SK-N-SH (cell line): ENCODE measurements at regions not wholly inside any gene's neighbourhood (a gene's known extent, or its start where the extent isn't known, plus 50 kb on each side); places are given as distances from the start of the nearest gene placed in this dataset.

ENCODE experiments used
- CTCF ChIA-PET: fragments of 300-600, 350-600 bp; formaldehyde crosslinking; extraction: SDS; loops from one replicate; lab custom pipeline; 2021; lab: Yijun Ruan, JAX
- POLR2A ChIA-PET: fragments of 350-600 bp; sonication (Branson Sonifier 250); formaldehyde crosslinking; extraction: SDS; loops from one replicate; lab custom pipeline; 2020; ENCODE audit warnings: antibody characterized with exemption, inconsistent platforms; lab: Yijun Ruan, JAX
- DNase-seq: peaks from one replicate; pipeline ENCODE4 v3.0.0; 2012
- H2AFZ ChIP-seq: fragments of 200-600 bp; sonication (generic); 2 replicates; pipeline ENCODE4 v1.8.1; 2016; ENCODE audit warnings: antibody characterized with exemption, mild to moderate bottlenecking, low read depth
- H3F3A ChIP-seq: fragments of 200-600 bp; sonication (generic); replicated peaks from 2 replicates; pipeline ENCODE3; 2016; ENCODE audit warnings: antibody characterized with exemption, mild to moderate bottlenecking; ENCODE audit not compliant: insufficient read depth
- H3K27ac ChIP-seq, 2 experiments: fragments of 200-500 bp in 1 of 2; fragments of 200-600 bp in 1 of 2; sonication (Bioruptor generic) in 1 of 2; sonication (generic), shearing (Covaris generic) in 1 of 2; 2 replicates each; pipeline versions ENCODE4 v1.5.1 to v1.6.1; 2014 to 2016; ENCODE audit warnings: low read depth in 2 of 2, inconsistent platforms in 1 of 2, low read length in 1 of 2, mild to moderate bottlenecking in 1 of 2, mixed read lengths in 1 of 2
- H3K27me3 ChIP-seq: fragments of 200-600 bp; sonication (generic), shearing (Covaris generic); 2 replicates; pipeline ENCODE4 v1.6.1; 2016; ENCODE audit warnings: mixed run types; ENCODE audit not compliant: insufficient read depth
- H3K36me3 ChIP-seq, 2 experiments: fragments of 200-500 bp in 1 of 2; fragments of 200-600 bp in 1 of 2; sonication (Bioruptor generic) in 1 of 2; sonication (generic) in 1 of 2; replicated peaks in 1 of 2; 2 replicates each; pipeline versions ENCODE3 to v1.5.1; 2014 to 2016; ENCODE audit warnings: low read length in 1 of 2, mild to moderate bottlenecking in 1 of 2; ENCODE audit not compliant: insufficient read depth in 2 of 2, control insufficient read depth in 1 of 2
- H3K4me1 ChIP-seq, 2 experiments: fragments of 200-500 bp in 1 of 2; fragments of 200-600 bp in 1 of 2; sonication (Bioruptor generic) in 1 of 2; sonication (generic), shearing (Covaris generic) in 1 of 2; 2 replicates each; pipeline versions ENCODE4 v1.5.1 to v1.6.1; 2014 to 2016; ENCODE audit warnings: low read depth in 1 of 2, low read length in 1 of 2, mixed run types in 1 of 2; ENCODE audit not compliant: insufficient read depth in 2 of 2, control insufficient read depth in 1 of 2
- H3K4me2 ChIP-seq: fragments of 200-600 bp; sonication (generic), shearing (Covaris generic); 2 replicates; pipeline ENCODE4 v1.6.1; 2017; ENCODE audit warnings: mixed run types
- H3K4me3 ChIP-seq, 2 experiments: fragments of 200-500 bp in 1 of 2; fragments of 200-600 bp in 1 of 2; sonication (Bioruptor generic) in 1 of 2; sonication (generic), shearing (Covaris generic) in 1 of 2; 2 replicates each; pipeline versions ENCODE4 v1.5.1 to v1.8.1; 2014 to 2016; ENCODE audit warnings: low read depth in 2 of 2, inconsistent platforms in 1 of 2, low read length in 1 of 2, mild to moderate bottlenecking in 1 of 2, mixed read lengths in 1 of 2, moderate library complexity in 1 of 2
- H3K79me2 ChIP-seq: fragments of 200-600 bp; sonication (generic); 2 replicates; pipeline ENCODE4 v1.8.1; 2017; ENCODE audit warnings: mild to moderate bottlenecking; ENCODE audit not compliant: insufficient read depth
- H3K9ac ChIP-seq: fragments of 200-600 bp; sonication (generic); 2 replicates; pipeline ENCODE4 v1.6.1; 2017; ENCODE audit warnings: mixed run types
- H3K9me2 ChIP-seq: fragments of 200-600 bp; sonication (generic); 2 replicates; pipeline ENCODE4 v1.6.1; 2017; ENCODE audit warnings: mixed run types
- H3K9me3 ChIP-seq: fragments of 200-600 bp; sonication (generic); 2 replicates; pipeline ENCODE4 v1.6.1; 2017; ENCODE audit warnings: mixed run types, mild to moderate bottlenecking, moderate library complexity
- H4K20me1 ChIP-seq: fragments of 200-600 bp; sonication (generic); 2 replicates; pipeline ENCODE4 v1.6.1; 2017; ENCODE audit warnings: mild to moderate bottlenecking, mixed run types; ENCODE audit not compliant: insufficient read depth
- CHD2 ChIP-seq: fragments of 150-350 bp; IDR thresholded peaks from 2 replicates; pipeline ENCODE4 v1.6.1; 2018; ENCODE audit warnings: low read length; ENCODE audit not compliant: partially characterized antibody
- EP300 ChIP-seq, 2 experiments: IDR thresholded peaks; 2 replicates each; pipeline versions ENCODE4 v1.4.0 to v1.6.1; 2012; ENCODE audit warnings: borderline replicate concordance in 1 of 2, low read depth in 1 of 2, low read length in 1 of 2
- EZH2phosphoT487 ChIP-seq: fragments of 200-600 bp; sonication (generic); IDR thresholded peaks from 2 replicates; pipeline ENCODE4 v1.6.1; 2017; ENCODE audit warnings: low read depth, mixed run types, mild to moderate bottlenecking, antibody characterized with exemption, moderate library complexity, borderline replicate concordance
- FOSL2 ChIP-seq: IDR thresholded peaks from 2 replicates; pipeline ENCODE4 v1.4.0; 2012; ENCODE audit warnings: low read depth, mild to moderate bottlenecking, moderate library complexity, borderline replicate concordance
- JUND ChIP-seq: IDR thresholded peaks from 2 replicates; pipeline ENCODE4 v1.4.0; 2012
- NFIC ChIP-seq: IDR thresholded peaks from 2 replicates; pipeline ENCODE4 v1.4.0; 2012; ENCODE audit warnings: borderline replicate concordance
- RAD21 ChIP-seq: IDR thresholded peaks from 2 replicates; pipeline ENCODE4 v1.6.1; 2012; ENCODE audit warnings: mild to moderate bottlenecking, low read length
- RXRA ChIP-seq: IDR thresholded peaks from 2 replicates; pipeline ENCODE4 v1.4.0; 2012; ENCODE audit warnings: low read depth, mild to moderate bottlenecking, borderline replicate concordance
- TAF1 ChIP-seq: IDR thresholded peaks from 2 replicates; pipeline ENCODE4 v1.6.1; 2012; ENCODE audit warnings: low read depth, mild to moderate bottlenecking, low read length, moderate library complexity, borderline replicate concordance
- TCF12 ChIP-seq: IDR thresholded peaks from 2 replicates; pipeline ENCODE4 v1.4.0; 2012
- TEAD4 ChIP-seq: IDR thresholded peaks from 2 replicates; pipeline ENCODE4 v1.4.0; 2012; ENCODE audit warnings: mild to moderate bottlenecking, borderline replicate concordance; ENCODE audit not compliant: insufficient read depth
- WGBS: methylation state at CpG from one replicate; pipeline ENCODE4 v1.1.6; 2017; ENCODE audit warnings: low lambda C conversion rate; 5-methylcytosine and 5-hydroxymethylcytosine counted together
- TF ChIP-seq, protein P1 (sequence below): IDR thresholded peaks from 2 replicates; pipeline ENCODE4 v1.6.1; 2012; ENCODE audit warnings: mild to moderate bottlenecking, low read depth, low read length, moderate library complexity
- TF ChIP-seq, protein P2 (sequence below): IDR thresholded peaks from 2 replicates; pipeline ENCODE4; 2012
- TF ChIP-seq, protein P3 (sequence below): IDR thresholded peaks from 2 replicates; pipeline ENCODE4 v1.4.0; 2012; ENCODE audit warnings: low read depth, borderline replicate concordance

- 23% methylated on average over 2 of the region's 2 CpGs for WGBS
- Histone ChIP-seq H3K9me2 (no peaks in the 10 kb centered on the region), H2AFZ (peak overlapping the region; percentile 35; the same call in 1 of the 2 replicates), H4K20me1 (no peaks in the 10 kb centered on the region), H3K79me2 (no peaks in the 10 kb centered on the region), H3K4me2 (peak overlapping the region; percentile 7; the same call in 1 of the 2 replicates), H3K4me1 (peaks cover 0 to 22% of the 10 kb centered on the region in 2 experiments; a peak in 2 of 4 replicates), H3F3A (peaks cover 13% of the 10 kb centered on the region), H3K9ac (no peak overlapping the region; the same call in 1 of the 2 replicates), H3K36me3 (no peaks in the 10 kb centered on the region), H3K4me3 (no peak overlapping the region), H3K9me3 (no peaks in the 10 kb centered on the region), H3K27me3 (no peaks in the 10 kb centered on the region), H3K27ac (peak overlapping the region in 1 of 2 experiments; percentile 84; a peak in 2 of 4 replicates)
- DNase-seq = no peak
- ChIA-PET CTCF (no interaction called here), POLR2A (no interaction called here)
- TF ChIP-seq, protein P1, sequence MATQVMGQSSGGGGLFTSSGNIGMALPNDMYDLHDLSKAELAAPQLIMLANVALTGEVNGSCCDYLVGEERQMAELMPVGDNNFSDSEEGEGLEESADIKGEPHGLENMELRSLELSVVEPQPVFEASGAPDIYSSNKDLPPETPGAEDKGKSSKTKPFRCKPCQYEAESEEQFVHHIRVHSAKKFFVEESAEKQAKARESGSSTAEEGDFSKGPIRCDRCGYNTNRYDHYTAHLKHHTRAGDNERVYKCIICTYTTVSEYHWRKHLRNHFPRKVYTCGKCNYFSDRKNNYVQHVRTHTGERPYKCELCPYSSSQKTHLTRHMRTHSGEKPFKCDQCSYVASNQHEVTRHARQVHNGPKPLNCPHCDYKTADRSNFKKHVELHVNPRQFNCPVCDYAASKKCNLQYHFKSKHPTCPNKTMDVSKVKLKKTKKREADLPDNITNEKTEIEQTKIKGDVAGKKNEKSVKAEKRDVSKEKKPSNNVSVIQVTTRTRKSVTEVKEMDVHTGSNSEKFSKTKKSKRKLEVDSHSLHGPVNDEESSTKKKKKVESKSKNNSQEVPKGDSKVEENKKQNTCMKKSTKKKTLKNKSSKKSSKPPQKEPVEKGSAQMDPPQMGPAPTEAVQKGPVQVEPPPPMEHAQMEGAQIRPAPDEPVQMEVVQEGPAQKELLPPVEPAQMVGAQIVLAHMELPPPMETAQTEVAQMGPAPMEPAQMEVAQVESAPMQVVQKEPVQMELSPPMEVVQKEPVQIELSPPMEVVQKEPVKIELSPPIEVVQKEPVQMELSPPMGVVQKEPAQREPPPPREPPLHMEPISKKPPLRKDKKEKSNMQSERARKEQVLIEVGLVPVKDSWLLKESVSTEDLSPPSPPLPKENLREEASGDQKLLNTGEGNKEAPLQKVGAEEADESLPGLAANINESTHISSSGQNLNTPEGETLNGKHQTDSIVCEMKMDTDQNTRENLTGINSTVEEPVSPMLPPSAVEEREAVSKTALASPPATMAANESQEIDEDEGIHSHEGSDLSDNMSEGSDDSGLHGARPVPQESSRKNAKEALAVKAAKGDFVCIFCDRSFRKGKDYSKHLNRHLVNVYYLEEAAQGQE = no peak
- TF ChIP-seq RAD21 (no peak), NFIC (peak; percentile 8; the same call in 1 of the 2 replicates), CHD2 (no peak), RXRA (no peak), TEAD4 (peak; percentile 28; the same call in 1 of the 2 replicates), EZH2phosphoT487 (no peak), FOSL2 (peak; percentile 65; the same call in 1 of the 2 replicates), TAF1 (no peak), EP300 (IDR thresholded peaks at IDR 0.05; ENCODE audit: borderline replicate concordance in 1 of 2, low read depth in 1 of 2, low read length in 1 of 2) (peak in 1 of 2 experiments; percentile 25; a peak in 1 of 4 replicates), JUND (peak; percentile 85), TCF12 (peak; percentile 59)
- TF ChIP-seq, protein P2, sequence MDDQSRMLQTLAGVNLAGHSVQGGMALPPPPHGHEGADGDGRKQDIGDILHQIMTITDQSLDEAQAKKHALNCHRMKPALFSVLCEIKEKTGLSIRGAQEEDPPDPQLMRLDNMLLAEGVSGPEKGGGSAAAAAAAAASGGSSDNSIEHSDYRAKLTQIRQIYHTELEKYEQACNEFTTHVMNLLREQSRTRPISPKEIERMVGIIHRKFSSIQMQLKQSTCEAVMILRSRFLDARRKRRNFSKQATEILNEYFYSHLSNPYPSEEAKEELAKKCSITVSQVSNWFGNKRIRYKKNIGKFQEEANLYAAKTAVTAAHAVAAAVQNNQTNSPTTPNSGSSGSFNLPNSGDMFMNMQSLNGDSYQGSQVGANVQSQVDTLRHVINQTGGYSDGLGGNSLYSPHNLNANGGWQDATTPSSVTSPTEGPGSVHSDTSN = peak; percentile 48; the same call in 1 of the 2 replicates
- TF ChIP-seq, protein P3, sequence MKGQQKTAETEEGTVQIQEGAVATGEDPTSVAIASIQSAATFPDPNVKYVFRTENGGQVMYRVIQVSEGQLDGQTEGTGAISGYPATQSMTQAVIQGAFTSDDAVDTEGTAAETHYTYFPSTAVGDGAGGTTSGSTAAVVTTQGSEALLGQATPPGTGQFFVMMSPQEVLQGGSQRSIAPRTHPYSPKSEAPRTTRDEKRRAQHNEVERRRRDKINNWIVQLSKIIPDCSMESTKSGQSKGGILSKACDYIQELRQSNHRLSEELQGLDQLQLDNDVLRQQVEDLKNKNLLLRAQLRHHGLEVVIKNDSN = no peak
Observed at GRCh38 chr11:37721485-37721884, 1123.4 kb upstream of the RAG2 start.
